ENCODE measurements at regions not wholly inside any gene's neighbourhood (a gene's known extent, or its start where the extent isn't known, plus 50 kb on each side); places are given as distances from the start of the nearest gene placed in this dataset.

- no peaks in the 10 kb centered on the region for H3K9me3 ChIP-seq (ENCODE audit: control extremely low read depth in 1 of 5, control insufficient read depth in 4 of 5, insufficient read depth in 2 of 5, low read depth in 1 of 5, low read length in 4 of 5)
- no peaks in the 10 kb centered on the region for H3K36me3 ChIP-seq (ENCODE audit: control insufficient read depth in 4 of 4, insufficient read depth in 4 of 4, low read length in 3 of 4)
- POLR2A ChIA-PET = no interaction called here
- H3K4me3 ChIP-seq (ENCODE audit: control insufficient read depth in 1 of 7, extremely low read depth in 1 of 7, insufficient read depth in 4 of 7, low read depth in 2 of 7, low read length in 6 of 7) = no peak overlapping the region
- DNase-seq = no peak
- H3K27ac ChIP-seq (ENCODE audit: insufficient read depth in 1 of 2, low read depth in 1 of 2, low read length in 2 of 2, poor library complexity in 1 of 2, severe bottlenecking in 2 of 2) = no peak overlapping the region
- H3K4me1 ChIP-seq (ENCODE audit: control extremely low read depth in 1 of 4, control insufficient read depth in 4 of 4, insufficient read depth in 4 of 4, low read length in 3 of 4) = no peaks in the 10 kb centered on the region
- CTCF ChIA-PET = no interaction called here
- no peaks in the 10 kb centered on the region for H3K27me3 ChIP-seq (replicated peaks in 2 of 5; ENCODE audit: control insufficient read depth in 4 of 5, insufficient read depth in 5 of 5, low read length in 4 of 5)
Observed at GRCh38 chr4:71132486-71132885, 139.0 kb downstream of the DCK start.

- 91% methylated on average over 6 of the region's 6 CpGs for WGBS (ENCODE audit: insufficient coverage)
- H3K36me3 ChIP-seq (ENCODE audit: control insufficient read depth in 4 of 4, insufficient read depth in 4 of 4, low read length in 3 of 4) = no peaks in the 10 kb centered on the region
- no peaks in the 10 kb centered on the region for H3K4me1 ChIP-seq (ENCODE audit: control extremely low read depth in 1 of 4, control insufficient read depth in 4 of 4, insufficient read depth in 4 of 4, low read length in 3 of 4)
- no peak overlapping the region for H3K4me3 ChIP-seq (ENCODE audit: control insufficient read depth in 1 of 7, extremely low read depth in 1 of 7, insufficient read depth in 4 of 7, low read depth in 2 of 7, low read length in 6 of 7)
- no peaks in the 10 kb centered on the region for H3K9me3 ChIP-seq (ENCODE audit: control extremely low read depth in 1 of 5, control insufficient read depth in 4 of 5, insufficient read depth in 2 of 5, low read depth in 1 of 5, low read length in 4 of 5)
- POLR2A ChIA-PET = no interaction called here
- CTCF ChIA-PET = no interaction called here
- H3K27ac ChIP-seq (ENCODE audit: insufficient read depth in 1 of 2, low read depth in 1 of 2, low read length in 2 of 2, poor library complexity in 1 of 2, severe bottlenecking in 2 of 2) = no peak overlapping the region
- no peaks in the 10 kb centered on the region for H3K27me3 ChIP-seq (replicated peaks in 2 of 5; ENCODE audit: control insufficient read depth in 4 of 5, insufficient read depth in 5 of 5, low read length in 4 of 5)
- DNase-seq = no peak
Observed at GRCh38 chr4:71133491-71133890, 140.0 kb downstream of the DCK start.

GRCh38 chr4:71136071-71136470 is 142.6 kb downstream of the DCK start:
- H3K4me3 ChIP-seq (ENCODE audit: control insufficient read depth in 1 of 7, extremely low read depth in 1 of 7, insufficient read depth in 4 of 7, low read depth in 2 of 7, low read length in 6 of 7) = no peak overlapping the region
- no peak for DNase-seq
- no peak overlapping the region for H3K27ac ChIP-seq (ENCODE audit: insufficient read depth in 1 of 2, low read depth in 1 of 2, low read length in 2 of 2, poor library complexity in 1 of 2, severe bottlenecking in 2 of 2)
- H3K27me3 ChIP-seq (replicated peaks in 2 of 5; ENCODE audit: control insufficient read depth in 4 of 5, insufficient read depth in 5 of 5, low read length in 4 of 5) = no peaks in the 10 kb centered on the region
- POLR2A ChIA-PET = no interaction called here
- H3K4me1 ChIP-seq (ENCODE audit: control extremely low read depth in 1 of 4, control insufficient read depth in 4 of 4, insufficient read depth in 4 of 4, low read length in 3 of 4) = no peaks in the 10 kb centered on the region
- H3K36me3 ChIP-seq (ENCODE audit: control insufficient read depth in 4 of 4, insufficient read depth in 4 of 4, low read length in 3 of 4) = no peaks in the 10 kb centered on the region
- CTCF ChIA-PET = no interaction called here
- 100% methylated on average over 1 of the region's 1 CpG for WGBS (ENCODE audit: insufficient coverage)
- no peaks in the 10 kb centered on the region for H3K9me3 ChIP-seq (ENCODE audit: control extremely low read depth in 1 of 5, control insufficient read depth in 4 of 5, insufficient read depth in 2 of 5, low read depth in 1 of 5, low read length in 4 of 5)

- no peak for DNase-seq
- 96% methylated on average over 3 of the region's 4 CpGs for WGBS (ENCODE audit: insufficient coverage)
- H3K4me1 ChIP-seq (ENCODE audit: control extremely low read depth in 1 of 4, control insufficient read depth in 4 of 4, insufficient read depth in 4 of 4, low read length in 3 of 4) = no peaks in the 10 kb centered on the region
- no peak overlapping the region for H3K27ac ChIP-seq (ENCODE audit: insufficient read depth in 1 of 2, low read depth in 1 of 2, low read length in 2 of 2, poor library complexity in 1 of 2, severe bottlenecking in 2 of 2)
- H3K4me3 ChIP-seq (ENCODE audit: control insufficient read depth in 1 of 7, extremely low read depth in 1 of 7, insufficient read depth in 4 of 7, low read depth in 2 of 7, low read length in 6 of 7) = no peak overlapping the region
- POLR2A ChIA-PET = no interaction called here
- H3K36me3 ChIP-seq (ENCODE audit: control insufficient read depth in 4 of 4, insufficient read depth in 4 of 4, low read length in 3 of 4) = no peaks in the 10 kb centered on the region
- CTCF ChIA-PET = no interaction called here
- H3K9me3 ChIP-seq (ENCODE audit: control extremely low read depth in 1 of 5, control insufficient read depth in 4 of 5, insufficient read depth in 2 of 5, low read depth in 1 of 5, low read length in 4 of 5) = no peaks in the 10 kb centered on the region
- H3K27me3 ChIP-seq (replicated peaks in 2 of 5; ENCODE audit: control insufficient read depth in 4 of 5, insufficient read depth in 5 of 5, low read length in 4 of 5) = no peaks in the 10 kb centered on the region
Observed at GRCh38 chr4:71138007-71138615, 144.7 kb downstream of the DCK start.

DNA sequence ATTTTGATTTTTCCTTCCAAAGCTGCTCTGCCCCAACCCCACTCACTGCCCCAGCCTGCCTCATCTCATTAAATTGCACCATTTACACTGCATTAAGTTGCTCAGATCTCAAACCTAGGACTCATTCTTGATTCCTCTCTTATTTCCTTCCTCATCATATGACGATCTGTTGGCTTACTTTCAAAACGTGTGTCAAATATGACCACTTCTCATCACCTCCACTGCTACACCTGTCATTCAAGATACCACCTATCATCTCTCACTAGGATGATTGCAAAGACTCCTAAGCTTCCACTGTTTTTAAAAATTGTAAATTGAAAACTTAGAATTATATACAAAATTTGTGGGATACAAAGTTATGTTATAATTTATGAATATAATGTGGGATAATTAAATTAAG is 147.1 kb downstream of the DCK start:
- ChIA-PET CTCF (no interaction called here), POLR2A (no interaction called here)
- Histone ChIP-seq H3K9me3 (ENCODE audit: control extremely low read depth in 1 of 5, control insufficient read depth in 4 of 5, insufficient read depth in 2 of 5, low read depth in 1 of 5, low read length in 4 of 5) (no peaks in the 10 kb centered on the region), H3K36me3 (ENCODE audit: control insufficient read depth in 4 of 4, insufficient read depth in 4 of 4, low read length in 3 of 4) (no peaks in the 10 kb centered on the region), H3K27me3 (replicated peaks in 2 of 5; ENCODE audit: control insufficient read depth in 4 of 5, insufficient read depth in 5 of 5, low read length in 4 of 5) (no peaks in the 10 kb centered on the region), H3K27ac (ENCODE audit: insufficient read depth in 1 of 2, low read depth in 1 of 2, low read length in 2 of 2, poor library complexity in 1 of 2, severe bottlenecking in 2 of 2) (no peak overlapping the region), H3K4me1 (ENCODE audit: control extremely low read depth in 1 of 4, control insufficient read depth in 4 of 4, insufficient read depth in 4 of 4, low read length in 3 of 4) (no peaks in the 10 kb centered on the region), H3K4me3 (ENCODE audit: control insufficient read depth in 1 of 7, extremely low read depth in 1 of 7, insufficient read depth in 4 of 7, low read depth in 2 of 7, low read length in 6 of 7) (no peak overlapping the region)
- WGBS (ENCODE audit: insufficient coverage) = 40% methylated on average over 1 of the region's 2 CpGs
- DNase-seq = no peak

- WGBS (ENCODE audit: insufficient coverage) = 100% methylated on average over 1 of the region's 1 CpG
- H3K9me3 ChIP-seq (ENCODE audit: control extremely low read depth in 1 of 5, control insufficient read depth in 4 of 5, insufficient read depth in 2 of 5, low read depth in 1 of 5, low read length in 4 of 5) = no peaks in the 10 kb centered on the region
- H3K27ac ChIP-seq (ENCODE audit: insufficient read depth in 1 of 2, low read depth in 1 of 2, low read length in 2 of 2, poor library complexity in 1 of 2, severe bottlenecking in 2 of 2) = no peak overlapping the region
- POLR2A ChIA-PET = no interaction called here
- H3K4me3 ChIP-seq (ENCODE audit: control insufficient read depth in 1 of 7, extremely low read depth in 1 of 7, insufficient read depth in 4 of 7, low read depth in 2 of 7, low read length in 6 of 7) = no peak overlapping the region
- no peaks in the 10 kb centered on the region for H3K36me3 ChIP-seq (ENCODE audit: control insufficient read depth in 4 of 4, insufficient read depth in 4 of 4, low read length in 3 of 4)
- H3K4me1 ChIP-seq (ENCODE audit: control extremely low read depth in 1 of 4, control insufficient read depth in 4 of 4, insufficient read depth in 4 of 4, low read length in 3 of 4) = no peaks in the 10 kb centered on the region
- CTCF ChIA-PET = no interaction called here
- H3K27me3 ChIP-seq (replicated peaks in 2 of 5; ENCODE audit: control insufficient read depth in 4 of 5, insufficient read depth in 5 of 5, low read length in 4 of 5) = no peaks in the 10 kb centered on the region
- DNase-seq = no peak
Observed at GRCh38 chr4:71141125-71141524, 147.7 kb downstream of the DCK start.

DNA sequence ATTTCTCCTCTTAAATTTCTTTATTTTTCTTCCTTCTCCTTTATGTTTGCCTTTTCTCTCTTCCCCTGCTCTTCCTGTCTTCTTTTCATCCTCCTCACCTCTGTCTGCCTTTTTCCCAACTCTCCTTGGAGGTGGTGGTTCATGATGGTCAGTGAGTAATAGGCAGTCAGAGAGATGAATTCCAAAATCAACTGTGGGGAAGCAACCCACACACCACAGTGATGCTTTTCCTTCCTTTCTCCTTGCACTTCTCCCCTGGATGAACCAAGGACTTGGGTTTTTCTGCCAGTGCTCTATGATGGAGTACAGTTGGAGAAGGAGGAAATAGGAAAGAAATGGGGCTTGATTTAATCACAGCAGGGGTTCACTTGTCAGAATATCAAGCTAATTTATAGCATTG is 153.8 kb downstream of the DCK start:
- no peak overlapping the region for H3K4me3 ChIP-seq (ENCODE audit: control insufficient read depth in 1 of 7, extremely low read depth in 1 of 7, insufficient read depth in 4 of 7, low read depth in 2 of 7, low read length in 6 of 7)
- no peaks in the 10 kb centered on the region for H3K36me3 ChIP-seq (ENCODE audit: control insufficient read depth in 4 of 4, insufficient read depth in 4 of 4, low read length in 3 of 4)
- no peak for DNase-seq
- no peaks in the 10 kb centered on the region for H3K9me3 ChIP-seq (ENCODE audit: control extremely low read depth in 1 of 5, control insufficient read depth in 4 of 5, insufficient read depth in 2 of 5, low read depth in 1 of 5, low read length in 4 of 5)
- H3K27me3 ChIP-seq (replicated peaks in 2 of 5; ENCODE audit: control insufficient read depth in 4 of 5, insufficient read depth in 5 of 5, low read length in 4 of 5) = no peaks in the 10 kb centered on the region
- POLR2A ChIA-PET = no interaction called here
- H3K4me1 ChIP-seq (ENCODE audit: control extremely low read depth in 1 of 4, control insufficient read depth in 4 of 4, insufficient read depth in 4 of 4, low read length in 3 of 4) = no peaks in the 10 kb centered on the region
- CTCF ChIA-PET = no interaction called here
- H3K27ac ChIP-seq (ENCODE audit: insufficient read depth in 1 of 2, low read depth in 1 of 2, low read length in 2 of 2, poor library complexity in 1 of 2, severe bottlenecking in 2 of 2) = no peak overlapping the region

All from common myeloid progenitor, CD34-positive (primary cell).